Upper lobe of right lung (tissue), 1 donor: ENCODE measurements at regions not wholly inside any gene's neighbourhood (a gene's known extent, or its start where the extent isn't known, plus 50 kb on each side); places are given as distances from the start of the nearest gene placed in this dataset.

Experiments used
- ATAC-seq: fragments of 200-7000 bp; cut with Tn5 transposase; one replicate; pipeline ENCODE4 v1.9.1; 2020; ENCODE audit warnings: mild to moderate bottlenecking, moderate library complexity
- DNase-seq: peaks from one replicate; pipeline ENCODE4 v3.0.0-alpha.2; 2020
- H3K27ac ChIP-seq: fragments of 200-600 bp; one replicate; pipeline ENCODE4 v1.8.0; 2022
- H3K27me3 ChIP-seq: fragments of 200-600 bp; one replicate; pipeline ENCODE4 v1.8.0; 2022; ENCODE audit warnings: mild to moderate bottlenecking
- H3K36me3 ChIP-seq: fragments of 200-600 bp; one replicate; pipeline ENCODE4 v1.8.0; 2022
- H3K4me1 ChIP-seq: fragments of 200-600 bp; one replicate; pipeline ENCODE4 v1.8.0; 2022
- H3K4me3 ChIP-seq: fragments of 200-600 bp; one replicate; pipeline ENCODE4 v1.8.0; 2022; ENCODE audit warnings: mild to moderate bottlenecking
- H3K9me3 ChIP-seq: fragments of 200-600 bp; one replicate; pipeline ENCODE4 v1.8.0; 2022
- CTCF ChIP-seq: fragments of 200-600 bp; IDR thresholded peaks from one replicate; pipeline ENCODE4 v1.8.0; 2022; ENCODE audit warnings: antibody characterized with exemption
- intact Hi-C: fragments of 100-400 bp; cut with DNase I; formaldehyde crosslinking; loops from one replicate; pipeline ENCODE4 v1.11.0; 2022
- donor health status: DM: no; HTN: yes; CAD: no; lungs with severe emphysema.

GRCh38 chr1:195909061-195909460 is 699.2 kb downstream of the KCNT2 start:
- Histone ChIP-seq H3K36me3 (no peaks in the 10 kb centered on the region), H3K4me3 (no peak overlapping the region), H3K4me1 (no peaks in the 10 kb centered on the region), H3K9me3 (no peaks in the 10 kb centered on the region), H3K27ac (no peak overlapping the region), H3K27me3 (no peaks in the 10 kb centered on the region)
- no peak for DNase-seq
- intact Hi-C loops = no loop called here
- no peak for ATAC-seq
- TF ChIP-seq CTCF = no peak

DNA sequence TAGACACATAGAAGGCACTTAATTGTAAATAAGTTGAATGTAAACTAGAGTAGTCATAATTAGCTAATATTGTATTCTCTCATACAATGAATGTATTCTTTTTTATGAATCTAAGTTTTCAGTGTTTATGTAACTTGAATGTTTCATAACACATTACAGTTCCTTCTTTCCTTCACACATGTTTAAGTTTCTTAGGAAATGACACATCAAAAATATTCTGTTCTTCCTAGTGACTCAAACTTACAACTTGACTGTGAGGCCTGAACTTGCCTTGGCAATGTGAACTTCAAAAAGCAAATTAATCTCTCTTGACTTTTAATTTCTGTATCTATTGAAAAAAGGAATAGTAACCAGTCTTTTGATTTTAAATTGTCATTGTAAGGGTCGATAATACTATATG is 700.1 kb downstream of the KCNT2 start:
- H3K4me1 ChIP-seq = no peaks in the 10 kb centered on the region
- ATAC-seq = no peak
- no peak for DNase-seq

DNA sequence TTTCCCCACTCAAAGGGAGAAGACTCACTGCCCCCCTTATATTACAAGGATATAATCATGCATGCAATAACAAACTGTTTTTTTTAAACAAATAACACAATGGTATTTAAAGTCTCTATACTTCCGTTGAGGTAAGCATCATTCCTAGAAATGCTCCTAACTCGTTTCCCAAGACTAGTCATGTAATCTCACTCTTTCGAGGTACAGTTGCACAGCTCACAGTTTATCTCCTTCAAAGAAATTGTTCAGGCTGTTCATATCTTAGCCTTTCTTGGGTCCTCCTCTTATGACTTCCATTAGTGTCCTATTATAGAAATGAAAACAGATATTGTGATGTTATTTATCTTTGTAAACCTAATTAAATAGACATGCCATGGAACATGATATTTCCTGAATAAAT is 705.0 kb downstream of the KCNT2 start:
- no peak overlapping the region for H3K4me3 ChIP-seq
- no peak overlapping the region for H3K27ac ChIP-seq
- H3K27me3 ChIP-seq = no peaks in the 10 kb centered on the region
- ATAC-seq (no peak), DNase-seq (no peak)
- intact Hi-C loops = no loop called here
- no peaks in the 10 kb centered on the region for H3K36me3 ChIP-seq
- no peaks in the 10 kb centered on the region for H3K9me3 ChIP-seq
- no peaks in the 10 kb centered on the region for H3K4me1 ChIP-seq
- no peak for TF ChIP-seq CTCF

More for the DNA sequence above, 700.1 kb downstream of the KCNT2 start:
- TF ChIP-seq CTCF = no peak
- no peaks in the 10 kb centered on the region for H3K36me3 ChIP-seq
- H3K9me3 ChIP-seq = no peaks in the 10 kb centered on the region
- no peaks in the 10 kb centered on the region for H3K27me3 ChIP-seq
- H3K27ac ChIP-seq = no peak overlapping the region
- no peak overlapping the region for H3K4me3 ChIP-seq
- intact Hi-C loops = no loop called here

DNA sequence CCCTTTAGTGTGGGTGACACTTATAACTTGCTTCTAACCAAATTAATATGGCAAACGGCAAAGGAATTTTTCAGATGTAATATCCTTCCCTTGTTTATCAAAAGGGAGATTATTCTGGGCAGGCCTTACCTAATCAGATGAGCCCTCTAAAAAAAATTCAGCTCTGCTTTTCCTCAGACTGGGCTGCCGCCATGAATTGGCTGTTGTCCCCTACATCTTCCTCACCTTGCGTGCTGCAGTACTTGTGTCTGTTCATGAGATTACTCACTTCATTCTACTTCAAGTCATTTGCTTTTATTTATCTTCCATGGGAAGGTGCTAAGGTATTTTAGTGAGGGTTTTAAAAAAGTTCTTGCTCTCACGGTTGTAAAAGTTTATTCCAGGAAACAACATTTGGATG is 705.5 kb downstream of the KCNT2 start:
- intact Hi-C loops = no loop called here

GRCh38 chr1:195899762-195900352 is 708.4 kb downstream of the KCNT2 start:
- H3K4me1 ChIP-seq = no peaks in the 10 kb centered on the region
- TF ChIP-seq CTCF = no peak
- H3K4me3 ChIP-seq = no peak overlapping the region
- H3K27me3 ChIP-seq = no peaks in the 10 kb centered on the region
- no peak overlapping the region for H3K27ac ChIP-seq
- intact Hi-C loops = no loop called here
- ATAC-seq = no peak
- no peaks in the 10 kb centered on the region for H3K9me3 ChIP-seq
- DNase-seq = no peak
- H3K36me3 ChIP-seq = no peaks in the 10 kb centered on the region

More for the DNA sequence above, 705.5 kb downstream of the KCNT2 start:
- Histone ChIP-seq H3K27me3 (no peaks in the 10 kb centered on the region), H3K27ac (no peak overlapping the region), H3K36me3 (no peaks in the 10 kb centered on the region), H3K9me3 (no peaks in the 10 kb centered on the region), H3K4me3 (no peak overlapping the region), H3K4me1 (no peaks in the 10 kb centered on the region)
- TF ChIP-seq CTCF = no peak
- ATAC-seq = no peak
- no peak for DNase-seq

DNA sequence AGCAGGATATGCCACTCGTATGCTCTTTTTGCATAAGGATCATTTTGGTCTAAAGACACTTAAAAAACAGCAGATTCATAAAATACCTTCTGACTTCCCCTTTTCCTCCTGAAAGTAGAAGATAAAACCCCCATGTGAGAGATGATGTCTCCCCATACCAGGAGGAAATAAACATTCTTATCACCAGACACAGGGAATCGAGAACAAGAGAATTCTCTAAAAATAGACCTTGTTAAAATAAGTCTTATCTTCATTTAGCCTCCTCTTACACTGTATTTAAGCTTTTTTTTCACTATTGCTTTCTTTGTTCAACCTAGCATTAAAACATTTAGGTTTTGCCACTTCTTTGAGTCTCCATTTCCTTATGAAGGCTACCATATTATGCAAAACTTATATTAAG is 709.3 kb downstream of the KCNT2 start:
- Histone ChIP-seq H3K27me3 (no peaks in the 10 kb centered on the region), H3K27ac (no peak overlapping the region), H3K9me3 (no peaks in the 10 kb centered on the region), H3K4me1 (no peaks in the 10 kb centered on the region), H3K36me3 (no peaks in the 10 kb centered on the region), H3K4me3 (no peak overlapping the region)
- TF ChIP-seq CTCF = no peak
- DNase-seq (no peak), ATAC-seq (no peak)
- intact Hi-C loops = no loop called here
